NCI-H1048 (cell line): ENCODE measurements at regions not wholly inside any gene's neighbourhood (a gene's known extent, or its start where the extent isn't known, plus 50 kb on each side); places are given as distances from the start of the nearest gene placed in this dataset.
"Not testable (repeated sequence)": the region's sequence is repeated elsewhere in the genome, so short reads cannot be mapped to it uniquely, and the experiment has no call there.

ENCODE experiments used
- DNase-seq: peaks from one replicate; lab custom pipeline; 2025; lab: John Stamatoyannopoulos, UW

DNA sequence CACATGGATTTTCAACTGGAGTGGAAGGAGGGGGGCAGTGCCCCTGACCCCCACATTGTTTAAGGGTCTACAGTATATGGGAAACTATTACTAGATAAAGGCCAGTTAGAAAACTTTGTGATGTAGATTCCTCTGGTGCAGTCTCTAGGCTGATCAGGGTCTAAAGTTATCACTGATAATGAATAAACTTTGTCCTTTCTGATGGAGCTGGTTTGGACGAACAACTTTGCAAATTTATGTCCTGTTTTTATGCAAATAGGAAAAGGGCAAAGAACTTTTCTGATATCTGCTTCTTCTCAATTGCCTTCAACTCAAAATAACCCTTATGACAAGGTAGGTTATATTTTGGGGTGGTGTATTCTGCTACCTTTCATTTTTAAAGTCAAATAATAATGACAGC is 829.2 kb upstream of the ACVR2A start:
- DNase-seq = no peak

DNA sequence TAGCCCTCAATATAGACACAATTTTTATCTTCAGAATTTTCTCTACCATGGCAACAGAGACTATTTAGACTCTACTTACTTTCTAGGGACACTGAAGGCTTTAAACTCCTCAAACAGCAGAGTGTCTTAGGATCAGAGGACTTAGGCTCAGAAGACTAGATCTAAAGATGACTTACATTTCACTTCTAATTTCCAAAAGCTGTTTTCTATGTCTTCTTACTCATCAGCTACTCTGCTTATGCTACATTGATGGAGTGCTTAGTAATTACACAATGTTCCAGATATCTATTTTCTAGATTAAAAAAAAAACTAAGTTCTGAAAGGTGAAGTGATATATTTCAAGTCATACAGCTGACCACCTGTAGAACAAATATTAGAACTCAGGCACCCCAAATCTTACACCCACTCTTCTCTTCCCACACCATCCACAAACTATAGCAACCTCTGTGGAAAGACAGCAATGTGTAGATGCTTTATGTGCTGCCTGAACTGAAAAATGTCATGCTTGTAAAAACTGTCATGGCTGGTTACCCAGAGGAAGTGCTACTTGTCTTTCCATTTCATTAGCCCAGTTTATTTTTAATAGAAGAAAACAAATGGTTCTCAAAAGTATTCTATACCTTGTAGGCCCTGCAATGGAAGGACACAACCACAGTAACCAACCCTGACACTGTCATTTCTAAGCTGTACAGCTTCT is 831.0 kb upstream of the ACVR2A start:
- DNase-seq = no peak

DNA sequence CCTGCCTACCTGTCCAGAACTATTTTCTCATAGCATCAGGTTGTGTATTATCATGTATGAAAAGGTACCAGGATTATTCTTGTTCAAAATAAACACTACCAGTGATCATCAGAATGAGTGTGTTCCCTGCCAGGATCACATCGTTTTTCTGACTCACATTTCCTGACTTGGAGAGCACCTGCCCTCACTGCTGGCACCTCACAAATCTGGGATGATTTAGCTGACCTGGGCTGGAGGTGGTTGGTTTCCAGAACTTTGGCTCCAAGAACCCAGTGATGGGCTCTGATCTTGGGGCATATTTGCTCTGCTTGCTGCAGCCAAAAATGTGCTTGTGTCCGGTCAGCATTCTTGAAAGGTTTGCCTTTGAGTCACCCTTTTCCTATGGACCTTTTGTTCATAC is 836.3 kb upstream of the ACVR2A start:
- DNase-seq = no peak

DNA sequence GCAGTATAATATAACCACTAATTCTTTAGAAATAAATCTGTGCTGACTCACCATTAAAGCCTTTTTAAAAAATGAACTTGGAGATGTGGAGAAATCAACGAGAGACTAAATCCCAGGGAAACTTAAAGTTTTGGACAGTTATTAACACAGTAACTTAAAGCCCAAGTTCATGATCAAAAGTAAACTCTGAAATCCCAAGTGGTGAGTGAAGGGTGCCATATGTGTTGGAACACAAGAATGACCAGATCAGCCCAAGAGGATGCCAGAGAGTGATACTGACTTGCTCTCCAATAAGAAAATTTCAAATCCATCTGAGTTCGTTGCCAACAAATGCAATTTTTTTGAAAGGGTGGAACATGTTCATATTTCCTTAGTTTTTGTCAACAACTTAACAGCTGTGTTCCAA is 838.1 kb upstream of the ACVR2A start:
- no peak for DNase-seq

DNA sequence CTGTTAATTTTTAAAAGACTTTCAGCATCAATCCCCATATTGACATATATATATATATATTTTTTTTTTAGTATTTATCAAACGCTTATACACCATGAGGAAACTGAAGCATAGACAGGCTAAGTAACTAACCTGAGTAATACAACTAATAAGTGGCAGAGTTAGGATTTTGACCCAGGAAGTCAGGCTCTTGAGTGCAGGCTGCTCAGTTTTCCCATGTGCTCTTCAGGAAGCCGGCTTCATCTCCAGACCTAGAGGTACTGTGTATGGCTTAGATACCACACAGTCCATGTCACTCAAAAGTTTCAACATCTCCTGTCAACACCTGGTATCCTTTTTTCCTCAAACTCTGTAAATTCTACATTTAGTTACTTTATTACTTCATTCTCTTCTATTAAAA is 841.7 kb upstream of the ACVR2A start:
- DNase-seq = no peak

GRCh38 chr2:147002256-147002655 is 842.6 kb upstream of the ACVR2A start:
- DNase-seq = no peak

- no peak for DNase-seq
Measured at GRCh38 chr2:147001061-147001460, 843.8 kb upstream of the ACVR2A start.

DNA sequence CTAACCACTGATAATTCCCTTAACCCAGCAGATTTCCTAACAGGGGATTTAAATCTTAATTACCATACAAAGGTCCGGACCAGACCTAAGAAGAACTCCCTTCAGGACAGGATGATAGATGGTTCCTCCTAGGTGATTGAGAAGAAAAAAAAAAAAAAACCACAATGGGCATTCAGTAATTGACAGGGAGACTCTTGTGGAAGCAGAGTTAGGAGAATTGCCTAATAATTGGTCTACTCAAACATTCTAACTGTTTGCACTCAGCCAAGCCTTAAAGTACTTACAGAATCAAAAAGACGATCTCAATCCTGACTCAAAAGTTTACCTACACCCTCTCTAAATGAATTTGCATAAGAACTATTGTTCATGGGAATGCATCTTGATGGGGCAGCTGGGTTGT is 844.7 kb upstream of the ACVR2A start:
- DNase-seq = not testable (repeated sequence)

DNA sequence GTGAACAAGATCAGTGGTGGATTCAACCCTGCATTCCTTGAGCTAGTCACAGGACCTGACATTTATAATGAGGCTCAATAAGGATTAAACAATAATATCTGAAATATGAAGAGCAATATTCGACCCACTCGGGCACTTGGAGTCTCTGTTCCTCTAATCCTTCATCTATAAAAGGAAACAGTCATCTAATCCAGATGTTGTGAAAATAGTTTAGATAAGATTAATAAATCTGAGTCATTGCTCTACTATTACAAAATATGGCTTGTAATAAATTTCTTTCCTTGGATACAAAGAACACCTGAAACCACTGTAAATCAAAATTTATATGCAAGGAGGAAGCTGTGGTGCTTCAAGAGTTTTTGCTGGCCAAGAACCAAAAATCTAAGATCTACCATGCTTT is 846.9 kb upstream of the ACVR2A start:
- DNase-seq = no peak

- no peak for DNase-seq
Measured at GRCh38 chr2:146997488-146997887, 847.3 kb upstream of the ACVR2A start.

DNA sequence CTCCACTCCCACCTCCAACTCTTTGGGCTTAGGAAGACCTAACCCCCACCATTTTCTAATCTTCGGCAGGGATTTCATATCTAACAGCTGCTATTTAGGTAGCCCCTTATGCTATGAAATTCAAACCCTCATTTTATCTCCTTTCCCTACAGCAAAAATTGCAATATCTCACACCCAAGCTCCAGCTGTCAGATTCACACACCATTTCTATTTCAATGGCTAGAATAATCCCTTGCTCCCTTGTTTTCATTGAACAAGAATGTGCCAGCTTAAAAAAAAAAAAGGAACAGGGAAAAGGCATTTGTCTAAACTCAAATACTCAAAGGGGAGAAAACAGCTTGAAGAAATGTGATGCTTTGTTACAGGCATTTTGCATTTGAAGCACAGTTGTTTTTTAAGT is 850.6 kb upstream of the ACVR2A start:
- no peak for DNase-seq

- DNase-seq = no peak
Measured at GRCh38 chr2:146992466-146992865, 852.4 kb upstream of the ACVR2A start.

- no peak for DNase-seq
Measured at GRCh38 chr2:146992057-146992456, 852.8 kb upstream of the ACVR2A start.

DNA sequence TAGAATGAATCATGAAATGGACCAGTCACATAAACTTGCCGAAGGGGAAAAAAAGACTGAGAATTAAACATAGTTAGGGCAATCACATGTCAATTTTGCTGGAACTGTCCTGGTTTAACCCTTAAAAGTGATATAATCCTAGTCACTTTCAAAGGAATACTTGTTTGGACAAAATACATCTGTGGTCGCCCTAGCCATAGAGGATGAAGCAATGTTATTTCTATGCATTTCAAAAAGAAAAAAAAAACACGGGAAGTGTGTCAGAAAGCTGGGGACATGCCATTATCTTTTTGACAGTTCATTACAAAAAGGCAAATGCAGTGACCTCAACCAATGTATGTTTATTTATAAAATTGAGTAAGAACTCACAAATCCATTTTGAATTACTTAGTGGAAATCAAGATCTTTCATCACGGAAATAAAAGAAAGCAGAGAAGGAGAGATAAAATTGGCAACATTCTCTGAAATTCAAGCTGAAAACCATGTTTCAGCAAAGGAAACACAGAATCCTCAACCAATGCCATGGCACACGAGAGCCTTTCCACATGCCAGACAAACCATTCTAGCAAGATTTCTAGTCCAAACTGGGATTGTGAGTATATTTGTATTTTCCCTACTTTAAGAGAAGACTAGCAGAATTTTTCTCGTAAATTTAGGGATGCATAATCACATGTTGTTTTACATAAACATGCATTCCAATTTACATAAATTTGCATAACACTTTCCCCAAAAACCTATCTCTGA is 854.3 kb upstream of the ACVR2A start:
- DNase-seq = no peak

DNA sequence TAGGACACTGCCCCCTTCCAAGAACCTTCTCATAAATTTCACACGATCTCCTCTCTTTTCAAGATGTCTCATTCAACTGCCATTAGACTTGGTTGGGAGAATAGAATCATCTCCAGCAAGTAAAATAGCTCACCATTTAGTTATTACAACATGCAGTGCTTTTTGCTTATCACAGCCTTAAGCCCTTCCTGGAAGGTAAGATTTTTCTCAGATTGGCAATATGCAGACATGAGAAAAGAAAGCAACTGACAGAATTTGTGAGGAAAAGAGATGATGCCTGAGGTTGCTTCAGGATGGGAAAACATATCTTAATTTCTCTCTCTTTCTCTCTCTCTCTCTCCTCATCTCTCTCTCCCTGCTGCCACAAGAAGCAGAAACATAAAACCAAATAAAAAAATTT is 855.1 kb upstream of the ACVR2A start:
- no peak for DNase-seq

GRCh38 chr2:146987996-146988395 is 856.8 kb upstream of the ACVR2A start:
- no peak for DNase-seq

DNA sequence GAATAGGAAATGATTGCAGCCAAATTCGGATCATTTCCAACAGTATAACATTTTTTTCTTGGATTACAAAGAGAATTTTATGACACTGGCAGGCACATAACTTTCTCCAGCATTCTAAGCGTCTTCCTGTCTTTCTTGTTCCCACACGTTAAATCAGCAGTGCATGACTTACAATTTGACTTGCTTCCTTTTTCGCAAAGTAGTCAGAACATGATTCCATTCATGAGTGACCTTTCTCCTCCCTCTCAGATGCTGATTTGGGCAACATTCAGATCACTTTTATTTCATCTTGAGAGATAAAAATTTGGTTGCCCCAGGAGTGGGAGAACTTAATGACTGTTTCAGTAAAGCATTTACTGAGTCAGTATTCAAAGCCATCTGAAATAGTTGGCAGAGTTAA is 858.7 kb upstream of the ACVR2A start:
- DNase-seq = no peak

DNA sequence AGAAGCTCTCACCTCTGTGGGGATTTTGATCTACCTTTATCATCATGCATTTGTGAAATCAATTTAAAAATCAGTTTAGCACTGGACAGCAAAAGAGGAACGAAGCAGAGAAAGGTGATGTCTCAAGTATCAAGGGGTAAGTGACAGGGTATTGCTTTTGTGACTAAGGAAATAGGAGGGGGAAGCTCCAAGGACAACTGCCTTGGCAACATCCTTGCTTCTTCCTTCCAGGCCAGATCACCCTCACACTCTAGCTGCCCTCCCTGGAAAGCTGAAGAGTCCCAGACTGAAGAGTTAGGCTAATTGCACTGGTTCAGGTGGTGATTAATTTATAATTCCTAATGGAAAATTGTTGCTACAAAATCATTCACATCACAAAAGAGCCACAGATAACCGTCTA is 859.1 kb upstream of the ACVR2A start:
- no peak for DNase-seq

GRCh38 chr2:146984014-146984413 is 860.8 kb upstream of the ACVR2A start:
- no peak for DNase-seq

GRCh38 chr2:146982393-146982846 is 862.4 kb upstream of the ACVR2A start:
- no peak for DNase-seq

- DNase-seq = no peak
Measured at GRCh38 chr2:146981921-146982320, 862.9 kb upstream of the ACVR2A start.

DNA sequence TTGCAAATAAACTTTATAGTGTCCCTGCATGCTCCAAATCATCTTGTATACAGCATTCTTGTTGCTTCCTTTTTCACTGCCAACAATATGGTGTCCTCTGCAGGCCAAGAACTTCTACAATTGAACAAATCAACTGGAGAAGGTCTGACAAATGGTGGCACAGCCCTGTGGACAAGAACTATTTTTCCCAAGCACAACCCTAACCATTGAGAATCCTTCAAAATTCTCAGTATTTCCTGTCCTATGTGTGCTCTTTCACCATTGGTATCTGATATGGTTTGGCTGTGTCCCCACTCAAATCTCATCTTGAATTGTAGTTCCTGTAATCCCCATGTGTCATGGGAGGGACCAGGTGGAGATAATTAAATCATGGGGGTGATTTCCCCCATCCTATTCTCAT is 865.1 kb upstream of the ACVR2A start:
- DNase-seq = no peak
